Retina (tissue), 1 donor: ENCODE measurements at regions not wholly inside any gene's neighbourhood (a gene's known extent, or its start where the extent isn't known, plus 50 kb on each side); places are given as distances from the start of the nearest gene placed in this dataset.

Experiments used
- DNase-seq: peaks from one replicate; pipeline ENCODE4 v3.0.0-alpha.2; 2016

DNA sequence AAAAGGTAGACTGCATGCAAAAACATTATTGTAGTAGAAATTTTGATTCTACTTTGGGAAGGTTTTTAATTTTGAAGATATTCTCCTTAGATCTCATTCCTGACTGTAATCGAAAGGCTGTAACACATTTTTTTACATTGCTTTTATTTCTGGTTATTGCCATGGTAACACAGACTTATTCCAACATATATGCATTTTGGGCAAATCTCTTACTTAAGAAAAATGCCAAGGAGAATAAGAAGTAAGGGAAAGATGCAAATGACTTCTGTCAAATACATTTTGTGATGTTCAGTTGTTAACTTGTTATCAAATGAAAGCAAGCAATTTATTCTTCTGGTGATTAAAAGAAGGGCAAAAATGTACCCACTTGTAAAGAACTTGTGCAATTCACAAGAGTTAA is 267.5 kb downstream of the AASDHPPT start:
- no peak for DNase-seq

DNA sequence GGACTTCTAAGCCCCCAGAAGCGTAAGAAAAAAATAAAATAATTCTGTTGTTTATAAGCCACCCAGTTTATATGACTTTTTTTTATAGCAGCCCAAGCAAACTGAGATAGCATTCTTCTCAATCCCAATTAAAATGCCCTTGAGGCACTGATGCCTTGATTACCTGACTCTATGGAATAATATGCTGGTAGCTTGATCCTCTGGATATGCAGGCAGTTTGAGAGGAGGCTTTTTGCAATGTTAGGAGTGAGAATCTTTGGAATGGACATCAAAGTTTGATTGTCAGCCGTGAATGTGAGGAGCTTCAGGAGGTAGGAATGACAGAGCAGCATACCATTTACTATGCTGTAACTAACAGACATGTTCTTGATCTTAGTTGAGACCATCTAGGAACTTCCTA is 275.6 kb downstream of the AASDHPPT start:
- no peak for DNase-seq

DNA sequence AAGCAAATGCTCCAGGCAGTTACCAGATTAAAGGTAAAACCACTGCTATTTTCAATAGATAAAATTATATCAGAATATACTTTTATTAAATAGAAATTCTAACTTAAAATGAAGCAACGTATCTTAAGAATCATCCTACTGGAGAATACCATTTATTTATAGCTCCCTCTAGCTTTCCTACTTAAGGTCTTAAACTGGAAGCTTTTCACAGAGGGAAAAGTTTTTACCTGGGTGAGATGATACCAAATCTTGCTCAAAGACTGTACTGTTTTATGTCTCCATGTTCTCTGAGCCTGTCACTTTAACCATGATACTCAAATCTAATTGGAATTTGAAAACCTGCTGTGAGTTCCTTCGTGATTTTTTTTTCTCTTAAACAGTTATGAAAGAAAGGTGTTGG is 291.8 kb downstream of the AASDHPPT start:
- DNase-seq: no peak

DNA sequence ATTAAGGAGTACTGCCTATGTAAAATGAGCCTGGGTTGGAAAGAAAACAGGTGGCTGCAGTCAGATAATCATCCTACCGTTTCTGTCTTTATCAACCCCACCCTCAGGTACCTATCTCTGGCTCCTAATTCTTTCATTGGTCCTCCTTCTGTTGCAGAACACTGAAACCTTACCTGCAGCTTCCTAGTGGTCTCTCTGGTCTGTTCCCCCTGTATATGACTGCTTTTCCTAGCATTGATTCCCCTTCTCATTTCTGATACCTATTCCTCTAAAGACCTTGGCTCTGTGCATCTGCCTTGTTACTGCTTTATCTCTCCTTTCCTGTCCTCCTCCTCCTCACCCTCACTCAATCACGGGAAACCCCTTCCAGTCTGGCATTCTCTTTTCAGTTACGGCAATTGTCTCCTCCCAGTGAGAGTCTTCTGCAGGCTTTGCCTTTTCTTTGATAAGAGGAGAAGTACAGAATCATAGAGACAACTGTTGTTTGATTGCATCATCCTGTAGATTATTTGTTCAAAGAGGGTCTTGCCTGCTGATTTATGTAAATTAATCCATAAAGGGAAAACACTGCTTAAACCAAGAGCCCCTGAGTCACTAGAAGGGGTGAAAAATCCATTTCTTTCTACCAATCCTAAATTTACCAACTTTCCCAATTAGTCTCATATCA is 301.2 kb downstream of the AASDHPPT start:
- DNase-seq: no peak

DNA sequence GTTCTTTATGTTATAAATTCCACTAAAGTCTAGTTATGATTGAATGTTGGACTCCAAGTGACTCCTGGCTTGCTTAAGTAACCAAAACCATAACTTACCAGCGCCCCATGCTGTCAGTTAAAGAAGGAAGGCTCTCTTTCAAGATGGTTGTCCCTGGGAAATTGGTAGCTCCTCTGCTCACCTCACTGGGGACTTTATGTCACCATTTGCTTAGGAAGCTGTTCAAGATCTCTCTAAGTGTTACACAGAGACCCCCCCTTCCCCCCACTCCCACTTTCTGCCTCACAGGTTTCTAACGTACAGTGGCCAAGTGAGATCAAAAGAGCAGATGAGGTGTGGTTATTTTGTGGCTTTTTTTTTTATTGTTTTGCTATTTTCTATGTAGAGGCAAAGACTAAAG is 301.8 kb downstream of the AASDHPPT start:
- no peak for DNase-seq

DNA sequence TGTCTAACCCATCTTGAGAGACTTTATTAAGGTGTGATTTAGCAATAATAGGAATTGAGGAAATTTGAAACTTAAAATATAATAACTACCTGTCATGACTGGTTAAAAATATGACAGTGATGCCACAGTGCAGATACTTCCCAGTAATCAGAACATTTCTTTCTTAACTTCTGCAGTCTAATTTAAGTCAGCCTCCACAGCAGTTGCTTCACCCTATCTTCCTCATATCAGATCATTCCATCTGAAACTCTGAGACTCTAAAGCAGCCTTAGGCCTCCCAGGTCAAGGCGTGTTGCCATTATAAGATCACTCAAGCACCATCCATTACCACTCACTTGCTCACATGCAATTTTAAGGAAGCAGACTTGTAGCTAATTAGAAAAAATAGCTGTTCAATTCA is 302.2 kb downstream of the AASDHPPT start:
- no peak for DNase-seq

DNA sequence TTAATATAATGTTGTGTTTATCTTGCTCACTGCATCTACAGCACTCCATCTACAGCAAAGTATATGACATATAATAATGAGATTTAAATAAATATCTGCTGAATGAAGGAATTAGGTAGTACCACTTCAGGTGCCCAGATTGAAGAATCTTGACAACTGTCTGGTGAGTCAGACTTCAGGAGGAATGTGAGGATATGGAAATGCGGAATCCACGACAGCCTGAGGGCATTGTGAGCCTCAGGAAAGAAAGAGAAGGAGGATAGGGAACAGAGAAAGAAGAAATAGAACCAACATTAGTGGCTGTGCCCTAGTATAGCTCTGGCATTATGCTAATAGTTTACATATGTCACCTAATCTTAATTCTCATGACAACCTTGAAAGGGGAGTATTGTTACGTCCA is 304.4 kb downstream of the AASDHPPT start:
- DNase-seq: no peak

DNA sequence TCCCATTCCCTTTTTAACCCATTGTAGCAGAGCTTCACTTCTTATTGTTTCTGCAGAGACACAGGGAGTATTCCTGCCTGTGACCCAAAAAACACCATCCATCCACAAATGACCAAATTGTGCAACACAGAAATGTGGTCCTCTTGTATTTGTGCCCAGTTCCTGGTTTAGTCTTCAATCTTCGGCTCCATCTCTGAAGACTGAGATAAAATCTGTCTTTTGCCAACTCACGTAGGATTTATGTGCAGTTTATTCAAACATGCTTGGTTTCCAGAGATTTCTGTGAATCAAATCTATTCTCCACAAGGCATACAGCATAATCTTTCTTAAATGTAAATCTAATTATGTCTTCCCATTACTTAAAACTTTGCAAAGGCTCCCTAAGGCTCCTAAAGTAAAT is 307.0 kb downstream of the AASDHPPT start:
- no peak for DNase-seq

DNA sequence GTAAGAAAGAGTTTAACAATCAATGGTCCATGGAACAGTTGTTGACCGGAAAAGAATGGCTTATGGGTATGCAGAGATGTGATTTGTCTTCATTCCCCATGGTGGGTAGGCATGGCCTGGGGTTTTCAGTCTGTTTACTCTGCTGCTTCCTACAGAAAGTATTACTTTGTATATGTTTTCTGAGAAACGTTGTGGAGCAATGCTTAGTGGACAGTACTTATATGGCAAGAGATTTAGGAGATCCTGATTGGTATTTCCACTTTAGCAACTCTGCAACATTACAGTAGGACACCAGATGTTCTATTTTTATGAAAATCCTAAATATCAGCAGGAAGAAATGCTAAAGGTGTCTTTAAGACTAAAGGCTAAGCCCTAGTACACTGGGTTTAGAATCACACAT is 309.1 kb downstream of the AASDHPPT start:
- no peak for DNase-seq

DNA sequence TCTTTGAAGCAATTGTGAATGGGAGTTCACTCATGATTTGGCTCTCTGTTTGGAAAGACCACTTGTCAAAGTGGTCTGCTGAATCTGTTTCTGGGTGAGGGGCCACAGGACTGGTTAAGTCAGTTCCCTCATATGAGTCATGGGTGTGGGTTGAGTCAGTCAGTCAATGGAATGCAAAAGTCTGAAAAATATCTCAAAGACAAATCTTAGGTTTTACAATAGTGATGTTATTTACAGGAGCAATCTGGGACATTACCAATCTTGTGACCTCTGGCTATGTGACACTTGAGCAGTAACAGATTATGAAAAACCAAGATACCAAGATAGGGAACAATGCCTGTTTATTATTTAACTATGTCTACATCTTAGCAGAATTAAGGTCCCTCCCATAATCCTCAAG is 311.6 kb downstream of the AASDHPPT start:
- no peak for DNase-seq

DNA sequence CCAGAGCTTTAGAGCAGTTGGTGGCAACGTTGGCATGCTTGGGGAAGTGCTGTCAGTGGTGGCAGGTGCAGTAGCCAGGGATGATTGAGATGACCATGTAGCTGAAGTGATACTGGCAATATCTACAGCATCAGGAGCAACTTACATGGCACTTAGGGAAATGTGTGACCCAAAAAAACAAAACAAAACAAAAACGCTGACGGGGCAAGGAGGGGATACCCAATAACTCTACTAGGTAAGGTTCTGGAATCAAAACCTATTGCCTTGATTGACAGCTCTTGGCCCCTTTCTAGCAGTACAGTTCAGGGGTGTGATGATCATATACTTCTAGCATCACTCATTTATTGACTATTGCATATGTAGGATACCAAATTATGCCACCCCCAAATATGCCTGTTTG is 312.6 kb downstream of the AASDHPPT start:
- DNase-seq: no peak

DNA sequence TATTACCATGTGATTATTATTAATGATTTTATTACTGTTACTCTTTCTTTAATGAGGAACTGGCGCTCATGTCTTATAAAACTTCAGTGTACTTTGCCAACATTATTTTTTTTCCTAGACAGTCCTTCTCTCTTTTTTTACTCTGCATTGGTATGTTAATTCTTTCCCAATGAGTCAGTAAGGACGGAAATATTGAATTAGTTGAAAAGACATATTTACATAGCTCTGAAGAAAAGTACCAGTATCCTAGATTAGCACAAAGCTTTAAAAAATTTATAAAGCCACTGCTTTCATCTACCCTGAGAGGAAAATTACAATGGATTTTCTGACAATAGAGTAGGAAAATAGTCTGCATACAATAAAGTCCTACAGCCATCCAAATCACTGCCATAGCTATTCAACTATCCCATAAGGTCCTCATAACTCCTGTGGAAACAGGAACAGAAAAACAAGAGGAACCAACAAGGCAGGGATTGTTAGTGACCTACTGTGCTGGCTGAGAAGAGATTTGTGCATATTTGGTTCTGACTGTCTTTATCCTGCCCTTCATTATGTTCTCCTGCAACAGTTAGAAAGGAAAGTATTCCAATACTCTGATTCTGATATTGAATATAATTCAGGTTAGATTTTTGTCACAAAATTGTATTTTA is 314.4 kb downstream of the AASDHPPT start:
- no peak for DNase-seq

DNA sequence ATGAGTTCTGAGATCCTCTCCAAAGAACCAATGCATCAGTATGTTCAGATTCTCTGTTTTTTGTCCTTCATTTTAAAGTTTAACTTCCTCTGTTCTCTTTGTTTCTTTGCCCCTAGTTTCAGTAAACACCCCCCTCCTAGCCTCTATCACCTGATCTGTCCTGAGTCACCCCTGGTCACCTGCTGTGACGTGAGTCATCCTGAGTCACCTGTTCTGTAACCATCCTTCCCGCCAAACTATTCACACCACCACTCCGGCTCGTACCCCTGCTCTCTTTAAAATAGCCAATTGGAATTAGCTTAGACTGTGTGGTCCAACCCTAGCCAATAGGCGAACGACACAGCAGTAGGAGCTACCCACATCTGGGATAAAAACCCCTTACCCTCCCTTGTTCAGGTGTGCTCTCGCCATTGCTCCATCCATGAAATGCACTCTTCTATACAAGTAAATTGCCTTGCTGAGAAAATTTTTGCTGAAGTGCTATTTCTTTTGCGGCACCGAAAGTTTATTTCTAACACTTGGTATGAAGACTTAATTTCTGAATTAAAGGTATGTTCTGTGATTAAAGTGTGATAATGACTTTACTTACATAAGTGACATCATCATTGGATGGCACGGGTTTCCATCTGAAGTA is 318.4 kb downstream of the AASDHPPT start:
- DNase-seq: no peak

DNA sequence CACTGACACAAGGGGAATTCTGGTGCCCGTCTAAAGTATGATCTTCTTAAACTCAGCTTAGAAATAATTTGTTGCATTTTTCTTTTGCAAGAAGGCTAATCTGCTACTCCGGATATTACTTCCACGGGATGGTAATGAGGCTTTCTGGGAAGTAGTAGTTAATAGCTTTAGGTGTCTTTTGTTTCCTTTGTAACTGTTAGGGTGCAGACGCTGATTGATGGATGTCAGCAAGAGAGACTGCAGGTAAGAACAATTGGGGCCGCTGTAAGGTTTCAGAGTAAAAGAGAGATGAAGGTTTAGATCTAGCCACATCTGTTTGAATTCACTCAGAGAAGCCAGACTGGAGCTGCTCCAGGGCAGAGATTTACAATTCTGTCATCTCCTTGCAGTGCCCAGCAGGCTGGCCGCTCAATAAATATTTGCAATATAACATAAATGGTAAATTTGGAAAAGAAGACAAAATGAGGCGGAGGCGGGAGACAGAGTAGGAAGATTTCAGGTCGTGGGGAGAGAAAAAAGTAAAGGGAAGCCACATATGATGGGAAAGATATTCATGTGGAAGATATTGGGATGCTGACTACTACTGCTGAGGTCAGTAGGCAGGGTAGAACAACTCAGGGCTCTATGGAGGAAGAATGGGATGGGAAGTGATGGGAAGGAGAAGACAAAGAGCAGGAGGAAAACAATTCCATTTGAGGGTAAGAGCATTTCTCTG is 320.5 kb downstream of the AASDHPPT start:
- peak; percentile 32 for DNase-seq

DNA sequence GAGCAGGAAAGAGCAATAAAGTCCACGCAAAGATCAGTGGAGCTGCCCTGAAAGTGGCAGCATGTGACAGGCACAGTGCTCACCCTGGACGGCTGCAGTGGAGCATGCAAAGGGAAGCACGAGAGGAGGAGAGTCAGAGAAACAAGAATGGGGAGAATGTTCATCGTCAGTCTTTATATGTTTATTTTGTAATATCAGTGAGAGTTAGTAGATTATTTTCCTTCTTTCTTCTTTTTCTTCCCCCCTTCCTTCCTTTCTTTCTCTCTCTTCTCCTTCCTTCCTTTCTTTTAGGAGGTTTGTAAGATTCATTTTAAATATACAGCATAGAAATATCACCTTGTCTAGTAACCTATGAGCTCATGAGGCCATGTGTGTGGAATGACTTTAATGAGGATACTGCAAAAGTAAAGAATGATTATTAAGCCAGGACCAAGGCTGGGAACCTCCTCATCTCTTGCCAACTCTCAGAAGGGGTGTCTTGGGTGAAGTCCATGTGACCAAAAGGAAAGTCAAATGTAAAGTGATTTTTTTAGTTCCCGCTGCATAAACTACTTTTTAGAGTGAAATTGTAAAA is 321.1 kb downstream of the AASDHPPT start:
- DNase-seq: no peak

DNA sequence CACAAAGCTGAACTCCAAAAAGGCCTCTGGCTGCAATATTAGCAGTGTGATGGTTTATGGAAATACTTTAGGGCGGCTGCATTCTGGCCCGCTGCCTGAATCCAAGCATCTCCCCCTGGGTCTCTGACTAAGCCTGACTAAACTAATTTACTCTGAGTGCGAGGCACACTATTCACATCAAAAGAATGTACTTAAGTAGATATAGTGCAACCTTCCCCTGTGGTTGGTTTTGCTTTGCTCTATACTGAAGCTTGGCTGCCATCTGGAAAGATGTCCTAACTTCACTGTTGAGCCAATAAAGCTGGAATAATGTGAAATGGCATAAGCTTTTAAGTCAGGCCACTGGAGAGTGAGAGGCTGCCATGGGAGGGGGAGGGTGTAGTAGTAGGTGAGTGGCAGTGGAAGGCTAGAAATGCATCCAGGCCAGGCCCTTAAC is 321.6 kb downstream of the AASDHPPT start:
- DNase-seq: peak; percentile 59

DNA sequence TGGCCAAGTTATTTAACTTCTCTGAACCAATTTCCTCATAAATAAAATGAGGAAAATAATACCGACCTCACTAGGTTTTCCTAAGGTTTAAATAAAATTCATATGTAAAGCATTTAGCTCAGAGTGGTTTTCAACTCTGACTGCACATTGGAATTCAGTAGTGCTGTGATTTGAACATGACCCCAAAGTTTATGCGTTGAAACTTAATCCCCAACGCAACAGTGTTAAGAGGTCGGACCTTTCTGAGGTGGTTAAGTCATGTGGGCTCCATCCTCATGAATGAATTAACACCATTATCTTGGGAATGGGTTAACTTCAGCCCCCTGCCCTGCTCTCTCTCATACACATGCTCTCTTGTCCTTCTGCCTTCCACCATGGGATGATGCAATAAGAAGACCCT is 322.2 kb downstream of the AASDHPPT start:
- DNase-seq: no peak

DNA sequence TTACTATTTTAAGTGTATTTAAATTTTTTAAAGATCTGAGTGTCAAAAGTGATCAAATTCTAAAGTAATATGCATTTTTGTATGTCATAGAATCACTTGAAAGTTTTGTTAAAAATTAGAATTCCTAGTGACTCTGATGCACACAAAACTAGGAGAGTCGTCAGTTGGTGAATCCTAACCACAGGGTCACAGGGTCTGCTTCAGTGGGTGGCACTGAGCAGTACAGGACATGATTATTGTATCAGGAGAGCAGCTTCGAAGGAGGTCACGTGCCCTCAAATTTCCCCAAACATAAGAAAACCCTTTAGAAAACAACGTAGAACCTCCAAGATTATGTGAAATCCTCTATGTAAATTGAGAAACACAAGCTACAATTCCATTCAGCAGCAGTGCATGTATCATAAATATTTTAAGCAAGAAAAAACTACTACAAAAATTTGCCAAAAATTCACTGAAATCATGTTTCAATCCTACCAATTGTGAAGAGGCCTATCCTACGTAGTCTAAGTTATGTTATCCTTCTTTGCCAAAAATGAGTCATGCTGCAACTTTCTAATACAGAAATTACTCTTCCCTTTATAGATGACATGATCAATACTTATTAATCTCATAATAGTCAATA is 323.6 kb downstream of the AASDHPPT start:
- no peak for DNase-seq

DNA sequence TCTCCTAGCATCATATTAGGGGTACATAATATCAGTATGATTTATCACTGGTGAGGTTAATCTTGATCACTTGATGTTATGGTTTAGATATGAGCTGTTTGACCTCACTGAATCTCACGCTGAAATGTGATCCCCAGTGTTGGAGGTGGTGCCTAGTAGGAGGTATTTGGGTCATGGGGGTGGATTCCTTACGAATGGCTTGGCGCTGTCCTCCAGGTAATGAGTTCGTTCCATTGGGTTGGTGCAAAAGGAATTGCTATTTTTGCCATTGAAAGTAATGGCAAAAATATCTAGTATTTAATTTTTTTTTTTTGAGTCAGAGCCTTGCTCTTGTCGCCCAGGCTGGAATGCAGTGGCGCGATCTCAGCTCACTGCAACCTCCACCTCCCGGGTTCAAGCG is 326.3 kb downstream of the AASDHPPT start:
- DNase-seq: no peak

DNA sequence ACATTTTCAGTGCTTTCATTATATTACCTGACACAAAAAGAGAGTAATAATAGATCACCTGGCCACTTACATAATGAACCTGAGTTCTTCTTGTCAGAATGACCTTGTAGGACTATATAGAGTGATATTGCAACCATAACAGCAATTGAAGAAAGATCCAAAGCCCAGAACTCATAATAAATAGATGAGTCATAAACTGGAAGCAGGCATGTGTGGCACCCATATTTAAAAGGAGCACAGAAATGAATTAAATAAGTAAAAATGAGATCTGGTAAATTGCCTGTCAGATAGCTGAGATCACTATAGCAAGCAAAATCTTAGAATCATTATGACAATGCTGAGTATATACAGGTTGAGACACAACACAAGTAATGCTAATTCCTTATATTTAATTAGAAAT is 331.8 kb downstream of the AASDHPPT start:
- no peak for DNase-seq

DNA sequence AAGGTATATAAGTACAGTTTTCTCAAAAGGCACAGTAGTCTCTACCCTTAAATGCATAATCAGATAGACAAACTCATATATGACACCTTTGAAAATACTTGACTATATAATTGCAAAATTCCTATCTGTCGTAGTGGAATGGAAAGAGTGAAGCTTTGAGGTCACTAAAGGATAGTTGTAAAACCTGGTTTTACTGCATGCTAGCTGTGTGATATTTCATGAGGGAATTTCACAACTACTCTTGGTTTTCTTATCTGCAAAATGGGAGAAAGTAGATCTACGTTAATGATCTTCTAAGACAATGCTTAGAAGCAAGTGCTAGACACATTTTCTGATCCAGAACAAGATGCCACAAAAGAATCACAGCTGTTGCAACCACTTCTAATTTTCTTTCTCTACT is 332.2 kb downstream of the AASDHPPT start:
- no peak for DNase-seq

DNA sequence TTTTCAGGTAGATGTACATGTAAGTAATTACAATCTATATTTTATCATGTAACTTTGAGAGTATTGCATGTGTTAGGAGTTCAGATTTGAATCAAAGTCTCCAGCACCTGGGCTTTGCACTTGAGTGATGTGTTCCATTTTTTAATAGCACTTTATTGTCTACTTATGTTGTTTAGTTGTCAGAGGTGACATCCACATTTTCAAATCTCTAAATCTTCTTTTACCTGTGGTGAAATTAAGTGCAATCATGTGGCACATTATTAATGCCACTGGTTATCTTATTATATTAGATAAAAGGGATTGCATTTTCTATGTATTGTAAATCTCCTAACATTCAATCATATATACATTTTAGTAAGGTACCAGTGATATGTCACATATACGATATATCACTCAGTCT is 333.4 kb downstream of the AASDHPPT start:
- no peak for DNase-seq

DNA sequence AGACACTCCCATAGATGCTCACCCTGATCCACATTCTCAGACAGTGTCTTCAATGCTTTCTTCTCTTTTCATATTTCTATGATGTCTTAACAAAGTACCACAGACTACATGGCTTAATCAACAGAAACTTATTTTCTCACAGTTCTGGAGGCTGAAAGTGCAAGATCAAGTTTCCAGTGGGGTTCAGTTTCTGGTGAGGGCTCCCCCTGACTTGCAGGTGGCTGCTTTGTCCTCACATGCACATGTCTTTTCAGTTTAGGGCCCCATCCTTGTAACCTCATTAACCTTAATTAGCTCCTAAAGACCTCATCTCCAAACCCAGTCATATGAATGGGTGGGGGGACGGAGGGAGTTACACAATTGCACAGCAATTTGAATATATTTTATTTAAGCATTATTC is 335.8 kb downstream of the AASDHPPT start:
- DNase-seq: no peak
